H1 (cell line): ENCODE measurements at regions not wholly inside any gene's neighbourhood (a gene's known extent, or its start where the extent isn't known, plus 50 kb on each side); places are given as distances from the start of the nearest gene placed in this dataset.

Experiments
- HDAC6 ChIP-seq: IDR thresholded peaks from one replicate; pipeline ENCODE4 v1.7.1; 2012; ENCODE audit warnings: low read depth, mild to moderate bottlenecking, inconsistent platforms, low read length, moderate library complexity
- SIX5 ChIP-seq: IDR thresholded peaks from 2 replicates; pipeline ENCODE4 v1.6.1; 2011; ENCODE audit warnings: mild to moderate bottlenecking, low read depth, low read length

- TF ChIP-seq HDAC6 = no peak
- TF ChIP-seq SIX5 = no peak
- TF ChIP-seq, all 59 proteins: peak for 0
These were observed 75.2 kb downstream of the ESM1 start (continued) for GRCh38 chr5:54909911-54910870.
